ENCODE measurements at regions not wholly inside any gene's neighbourhood (a gene's known extent, or its start where the extent isn't known, plus 50 kb on each side); places are given as distances from the start of the nearest gene placed in this dataset.

- no peak for TF ChIP-seq CTCF (conservative IDR thresholded peaks at IDR 0.05 in 1 of 2, IDR thresholded peaks at IDR 0.05 in 1 of 2; ENCODE audit: low read depth in 1 of 2, low read length in 2 of 2)
- TF ChIP-seq EZH2 (IDR thresholded peaks at IDR 0.05; ENCODE audit: low read length, missing control alignments) = no peak
Observed at GRCh38 chr20:24158281-24158680, 169.7 kb upstream of the GGTLC1 start.
